ENCODE measurements at regions not wholly inside any gene's neighbourhood (a gene's known extent, or its start where the extent isn't known, plus 50 kb on each side); places are given as distances from the start of the nearest gene placed in this dataset.

- Histone ChIP-seq H3K9me1 (replicated peaks; ENCODE audit: control insufficient read depth, extremely low read depth, insufficient read depth, low read length) (no peaks in the 10 kb centered on the region), H2AFZ (ENCODE audit: low read depth, low read length) (no peak overlapping the region), H3K4me2 (ENCODE audit: insufficient read depth, low read length) (no peak overlapping the region), H3K9ac (replicated peaks; ENCODE audit: extremely low read depth, insufficient read depth, low read length) (no peak overlapping the region), H3K79me2 (ENCODE audit: control insufficient read depth, insufficient read depth, low read length) (no peaks in the 10 kb centered on the region), H4K20me1 (replicated peaks; ENCODE audit: control insufficient read depth, extremely low read depth, insufficient read depth, low read length) (no peaks in the 10 kb centered on the region), H3K27me3 (ENCODE audit: control insufficient read depth in 2 of 2, insufficient read depth in 2 of 2, low read length in 2 of 2) (no peaks in the 10 kb centered on the region), H3K9me3 (replicated peaks; ENCODE audit: control insufficient read depth, insufficient read depth, low read length) (no peaks in the 10 kb centered on the region), H3K36me3 (ENCODE audit: control insufficient read depth in 2 of 2, extremely low read depth in 1 of 2, insufficient read depth in 2 of 2, low read length in 2 of 2) (no peaks in the 10 kb centered on the region), H3K4me1 (ENCODE audit: control insufficient read depth, extremely low read depth, insufficient read depth, low read length) (no peaks in the 10 kb centered on the region), H3K27ac (ENCODE audit: insufficient read depth, low read depth, low read length) (no peak overlapping the region), H3K4me3 (replicated peaks in 1 of 3; ENCODE audit: insufficient read depth in 1 of 3, low read depth in 1 of 3, low read length in 3 of 3) (no peak overlapping the region)
- no peak for DNase-seq (ENCODE audit: low read depth, low spot score)
- ChIA-PET POLR2A (no interaction called here), CTCF (no interaction called here)
- TF ChIP-seq MYC (IDR thresholded peaks at IDR 0.05; ENCODE audit: low read depth, low read length): no peak
- TF ChIP-seq POLR2AphosphoS5 (IDR thresholded peaks at IDR 0.05; ENCODE audit: insufficient read depth, low read depth, low read length): no peak
- no peak for TF ChIP-seq POLR2A (IDR thresholded peaks at IDR 0.05; ENCODE audit: low read depth, low read length)
- TF ChIP-seq GATA2 (IDR thresholded peaks at IDR 0.05; ENCODE audit: insufficient read depth, insufficient read length, low read depth, low read length): no peak
- no peak for TF ChIP-seq FOS (IDR thresholded peaks at IDR 0.05; ENCODE audit: borderline replicate concordance, insufficient read depth, low read length)
- no peak for TF ChIP-seq MAX (IDR thresholded peaks at IDR 0.05; ENCODE audit: insufficient read depth, insufficient read length)
- TF ChIP-seq JUN (IDR thresholded peaks at IDR 0.05; ENCODE audit: borderline replicate concordance, insufficient read depth, insufficient read length, low read depth): no peak
- TF ChIP-seq CTCF (IDR thresholded peaks at IDR 0.05; ENCODE audit: extremely low read depth in 1 of 2, insufficient read depth in 1 of 2, low read depth in 1 of 2, low read length in 2 of 2): no peak
- no peak for TF ChIP-seq EZH2 (IDR thresholded peaks at IDR 0.05; ENCODE audit: borderline replicate concordance, low read depth, low read length, severe bottlenecking)
- intact Hi-C loops (cut with micrococcal nuclease) (no loop called here), dilution Hi-C loops (cut with MboI; ENCODE audit: extremely low pct_ligation_motif_present, low sequenced_read_pairs) (no loop called here)
- BruUV-seq (replicated peaks): no TSS peak
- no peak for FAIRE-seq
Observed at GRCh38 chr10:24008164-24009091, 200.5 kb upstream of the KIAA1217 start.
